BE2C (cell line): ENCODE measurements at regions not wholly inside any gene's neighbourhood (a gene's known extent, or its start where the extent isn't known, plus 50 kb on each side); places are given as distances from the start of the nearest gene placed in this dataset.

Experiments used
- DNase-seq: peaks from one replicate; pipeline ENCODE4 v3.0.0-alpha.2; 2020
- H3K27me3 ChIP-seq: fragments of 250-450 bp; sonication (Bioruptor Pico); 2 replicates; pipeline ENCODE4 v1.5.1; 2020; ENCODE audit warnings: mild to moderate bottlenecking
- H3K36me3 ChIP-seq: fragments of 250-450 bp; sonication (Bioruptor Pico); 2 replicates; pipeline ENCODE4 v1.5.1; 2020; ENCODE audit warnings: mild to moderate bottlenecking
- H3K4me1 ChIP-seq: fragments of 250-450 bp; sonication (Bioruptor Pico); 2 replicates; pipeline ENCODE4 v1.5.1; 2020
- H3K4me3 ChIP-seq: 2 replicates; pipeline ENCODE4 v1.5.1; 2011; ENCODE audit warnings: low read depth, low read length
- H3K9me3 ChIP-seq: fragments of 250-450 bp; sonication (Bioruptor Pico); 2 replicates; pipeline ENCODE4 v1.5.1; 2020
- TF ChIP-seq, protein P1 (sequence below): IDR thresholded peaks from 2 replicates; pipeline ENCODE4 v1.5.1; 2012; ENCODE audit warnings: mild to moderate bottlenecking, low read depth, low read length

DNA sequence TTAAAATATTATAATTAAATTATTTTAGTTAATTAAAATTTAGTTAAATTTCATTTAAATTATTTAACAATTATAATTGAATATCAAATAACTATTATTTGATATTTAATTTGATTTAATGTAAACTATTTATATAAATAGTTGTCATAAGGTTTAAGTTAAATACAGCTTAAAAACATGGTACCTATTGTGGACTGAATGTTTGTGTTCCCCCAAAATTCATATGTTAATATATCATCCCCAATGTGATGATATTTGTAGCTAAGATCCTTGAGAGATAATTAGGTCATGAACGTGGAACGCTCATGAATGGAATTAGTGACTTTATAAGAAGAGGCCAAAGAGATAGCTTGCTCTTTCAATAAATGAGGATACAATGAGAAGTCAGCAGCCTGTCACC lies 505.7 kb upstream of the LRATD1 start:
- no peak overlapping the region for H3K4me3 ChIP-seq
- H3K36me3 ChIP-seq = no peaks in the 10 kb centered on the region
- DNase-seq = no peak
- no peaks in the 10 kb centered on the region for H3K4me1 ChIP-seq
- H3K27me3 ChIP-seq = no peaks in the 10 kb centered on the region
- no peaks in the 10 kb centered on the region for H3K9me3 ChIP-seq
- TF ChIP-seq, protein P1, sequence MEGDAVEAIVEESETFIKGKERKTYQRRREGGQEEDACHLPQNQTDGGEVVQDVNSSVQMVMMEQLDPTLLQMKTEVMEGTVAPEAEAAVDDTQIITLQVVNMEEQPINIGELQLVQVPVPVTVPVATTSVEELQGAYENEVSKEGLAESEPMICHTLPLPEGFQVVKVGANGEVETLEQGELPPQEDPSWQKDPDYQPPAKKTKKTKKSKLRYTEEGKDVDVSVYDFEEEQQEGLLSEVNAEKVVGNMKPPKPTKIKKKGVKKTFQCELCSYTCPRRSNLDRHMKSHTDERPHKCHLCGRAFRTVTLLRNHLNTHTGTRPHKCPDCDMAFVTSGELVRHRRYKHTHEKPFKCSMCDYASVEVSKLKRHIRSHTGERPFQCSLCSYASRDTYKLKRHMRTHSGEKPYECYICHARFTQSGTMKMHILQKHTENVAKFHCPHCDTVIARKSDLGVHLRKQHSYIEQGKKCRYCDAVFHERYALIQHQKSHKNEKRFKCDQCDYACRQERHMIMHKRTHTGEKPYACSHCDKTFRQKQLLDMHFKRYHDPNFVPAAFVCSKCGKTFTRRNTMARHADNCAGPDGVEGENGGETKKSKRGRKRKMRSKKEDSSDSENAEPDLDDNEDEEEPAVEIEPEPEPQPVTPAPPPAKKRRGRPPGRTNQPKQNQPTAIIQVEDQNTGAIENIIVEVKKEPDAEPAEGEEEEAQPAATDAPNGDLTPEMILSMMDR = no peak

DNA sequence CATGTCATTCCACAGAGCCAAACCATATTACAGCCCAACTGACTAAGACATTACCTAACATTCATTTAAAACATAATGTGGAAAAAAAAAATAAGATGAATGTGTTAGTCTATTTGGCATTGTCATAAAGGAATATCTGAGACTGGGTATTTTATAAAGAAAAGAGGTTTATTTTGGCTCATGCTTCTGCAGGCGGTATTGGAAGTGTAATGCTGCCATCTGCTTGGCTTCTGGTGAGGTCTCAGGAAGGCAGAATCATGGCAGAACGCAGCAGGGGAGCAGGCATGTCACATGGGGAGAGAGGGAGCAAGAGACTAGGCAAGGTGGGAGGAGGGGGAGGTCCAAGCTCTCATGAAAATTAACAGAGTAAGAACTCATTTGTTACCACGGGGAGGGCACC lies 504.8 kb upstream of the LRATD1 start:
- peak; percentile 12 for DNase-seq
- H3K27me3 ChIP-seq = no peaks in the 10 kb centered on the region
- H3K4me3 ChIP-seq = no peak overlapping the region
- no peaks in the 10 kb centered on the region for H3K36me3 ChIP-seq
- H3K9me3 ChIP-seq = no peaks in the 10 kb centered on the region
- TF ChIP-seq, protein P1 = 0 out of 2 replicates have a peak, but pooled peaks have one; percentile 7
- H3K4me1 ChIP-seq = no peaks in the 10 kb centered on the region

DNA sequence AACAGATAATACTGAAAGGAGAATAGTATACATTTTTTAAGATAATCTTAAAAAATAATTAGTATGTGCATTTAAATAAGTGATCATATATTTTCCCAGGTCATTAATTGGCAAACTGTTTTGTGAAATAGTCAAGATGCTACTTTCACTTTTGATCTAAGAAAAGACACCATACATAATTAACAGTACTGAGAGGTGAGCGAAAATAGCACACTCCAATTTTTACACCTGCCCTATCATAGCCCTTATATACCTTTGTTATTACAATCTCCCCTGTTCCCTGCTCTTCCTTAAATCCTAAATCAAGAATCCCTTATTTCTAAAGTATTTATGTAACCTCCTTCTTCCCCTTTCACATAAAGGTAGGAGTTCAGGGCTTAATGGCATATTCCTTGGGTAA lies 500.1 kb upstream of the LRATD1 start:
- Histone ChIP-seq H3K4me3 (no peak overlapping the region), H3K27me3 (no peaks in the 10 kb centered on the region), H3K4me1 (no peaks in the 10 kb centered on the region), H3K9me3 (no peaks in the 10 kb centered on the region), H3K36me3 (no peaks in the 10 kb centered on the region)
- no peak for DNase-seq
- TF ChIP-seq, protein P1 = no peak

DNA sequence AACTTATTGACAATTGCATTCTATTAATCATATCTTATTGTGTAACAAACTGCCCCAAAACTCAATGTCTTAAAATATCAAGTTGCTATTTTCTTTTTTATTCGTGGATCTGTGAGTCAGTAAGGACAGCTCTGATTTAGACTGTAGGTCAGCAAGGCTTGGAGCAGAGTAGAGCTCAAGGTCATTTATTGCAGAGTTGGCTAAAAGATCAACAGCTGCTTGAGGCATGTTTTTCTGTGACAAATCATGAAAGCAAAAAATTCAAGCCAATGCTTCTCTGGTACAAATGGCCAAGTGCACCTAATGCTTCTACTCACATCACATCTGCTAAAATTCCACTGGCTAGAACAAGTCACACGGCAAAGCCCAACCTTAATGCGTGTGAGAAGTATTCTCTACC lies 497.7 kb upstream of the LRATD1 start:
- no peak for DNase-seq
- H3K9me3 ChIP-seq = no peaks in the 10 kb centered on the region
- H3K27me3 ChIP-seq = no peaks in the 10 kb centered on the region
- TF ChIP-seq, protein P1 = no peak
- H3K4me1 ChIP-seq = no peaks in the 10 kb centered on the region
- H3K36me3 ChIP-seq = no peaks in the 10 kb centered on the region
- no peak overlapping the region for H3K4me3 ChIP-seq

DNA sequence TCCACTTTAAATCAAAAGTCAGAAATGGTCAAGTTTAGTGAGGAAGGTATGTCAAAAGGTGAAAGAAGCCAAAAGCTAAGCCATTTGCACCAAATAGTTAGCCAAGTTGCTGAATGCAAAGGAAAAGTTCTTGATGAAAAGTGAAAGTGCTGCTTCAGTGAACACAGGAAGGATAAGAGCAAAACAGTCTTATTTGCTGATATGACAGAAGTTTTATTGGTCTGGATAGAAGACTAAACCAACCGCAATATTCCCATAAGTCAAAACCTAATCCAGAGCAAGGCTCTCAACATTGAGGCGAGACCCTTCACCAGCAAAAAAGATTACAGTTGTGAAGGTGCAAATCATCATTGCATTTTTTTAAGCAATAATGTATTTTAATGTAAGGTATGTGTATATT lies 496.5 kb upstream of the LRATD1 start:
- H3K27me3 ChIP-seq = no peaks in the 10 kb centered on the region
- H3K4me3 ChIP-seq = no peak overlapping the region
- H3K9me3 ChIP-seq = no peaks in the 10 kb centered on the region
- H3K36me3 ChIP-seq = no peaks in the 10 kb centered on the region
- no peak for DNase-seq
- no peaks in the 10 kb centered on the region for H3K4me1 ChIP-seq
- TF ChIP-seq, protein P1 = no peak

DNA sequence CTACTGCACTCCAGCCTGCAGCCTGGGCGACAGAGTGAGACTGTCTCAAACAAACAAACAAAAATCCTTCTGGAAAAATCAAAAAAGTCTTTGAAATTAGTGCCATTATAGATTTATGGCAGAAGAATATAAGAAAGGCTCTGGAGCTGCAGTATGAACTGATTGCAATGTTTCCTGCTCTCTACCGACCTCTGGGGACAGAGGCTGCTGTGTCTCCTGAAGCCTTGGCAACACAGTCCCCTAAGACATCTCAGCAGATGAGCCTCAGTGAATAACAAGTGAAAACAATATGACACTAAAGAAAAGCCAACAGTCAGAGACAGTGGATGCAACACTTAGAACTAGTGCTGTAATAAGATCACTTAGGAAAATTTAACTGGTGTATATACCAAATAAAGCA lies 494.9 kb upstream of the LRATD1 start:
- Histone ChIP-seq H3K36me3 (no peaks in the 10 kb centered on the region), H3K9me3 (no peaks in the 10 kb centered on the region), H3K4me3 (no peak overlapping the region), H3K27me3 (no peaks in the 10 kb centered on the region), H3K4me1 (no peaks in the 10 kb centered on the region)
- TF ChIP-seq, protein P1 = peak; percentile 59
- peak; percentile 25 for DNase-seq
